Hippocampal formation (tissue), 2 donors: ENCODE measurements at regions not wholly inside any gene's neighbourhood (a gene's known extent, or its start where the extent isn't known, plus 50 kb on each side); places are given as distances from the start of the nearest gene placed in this dataset.
"Not testable (repeated sequence)": the region's sequence is repeated elsewhere in the genome, so short reads cannot be mapped to it uniquely, and the experiment has no call there.

Experiments
- DNase-seq, 2 donors: peaks; one replicate each; lab custom pipeline; 2025; lab: John Stamatoyannopoulos, UW

DNA sequence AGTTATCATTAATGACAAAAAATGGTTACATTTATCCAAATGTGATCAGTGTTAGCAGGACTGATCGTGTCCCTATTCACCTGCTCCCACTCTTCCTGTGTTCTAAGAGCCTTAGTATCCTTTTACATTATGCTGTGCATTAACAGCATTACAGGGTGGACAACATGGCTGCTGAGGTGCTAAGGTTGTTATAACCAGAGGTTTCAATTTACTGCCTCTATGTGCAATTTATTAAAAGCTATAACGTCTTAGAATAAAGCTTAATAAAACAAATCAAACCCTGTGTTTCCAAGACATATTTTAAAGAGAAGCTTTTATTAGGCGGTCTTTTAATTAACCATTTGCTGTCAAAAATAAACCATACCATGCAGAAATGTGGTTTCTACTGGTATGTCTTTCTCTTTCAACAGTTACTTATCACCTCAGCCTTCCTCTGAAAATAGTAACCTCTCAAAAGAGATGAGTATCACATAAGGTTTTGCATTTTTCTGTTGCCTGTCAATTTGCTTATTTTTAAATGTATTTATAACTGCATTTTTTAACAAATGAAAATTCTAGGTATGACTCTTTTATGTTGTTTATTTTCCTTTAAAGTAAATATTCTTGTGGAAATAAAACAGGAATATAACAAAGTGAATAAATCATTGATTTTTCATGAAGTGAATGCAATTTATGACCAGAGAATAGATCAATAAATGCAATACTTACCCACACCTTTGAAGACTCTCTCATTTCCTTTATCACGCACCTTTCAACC lies 849.8 kb upstream of the SORCS1 start:
- DNase-seq: no peak

DNA sequence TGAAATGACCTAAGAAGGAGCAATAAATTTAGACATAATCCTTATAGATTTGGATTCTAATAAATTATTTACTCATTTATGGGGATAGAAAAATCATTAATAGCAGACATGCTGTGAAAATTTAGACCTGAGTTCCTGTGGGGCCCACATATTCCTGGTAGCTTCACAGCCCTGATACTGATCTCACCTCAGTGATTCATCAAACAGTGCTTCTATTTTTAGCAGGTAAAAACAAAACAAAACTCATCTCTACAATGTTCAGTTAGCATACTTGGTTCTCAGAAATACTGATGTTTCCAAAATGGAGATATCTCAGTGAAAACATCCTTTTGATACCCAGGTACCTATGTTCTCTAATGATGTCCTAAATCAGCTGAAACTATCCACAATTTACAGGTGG lies 841.1 kb upstream of the SORCS1 start:
- DNase-seq: no peak

DNA sequence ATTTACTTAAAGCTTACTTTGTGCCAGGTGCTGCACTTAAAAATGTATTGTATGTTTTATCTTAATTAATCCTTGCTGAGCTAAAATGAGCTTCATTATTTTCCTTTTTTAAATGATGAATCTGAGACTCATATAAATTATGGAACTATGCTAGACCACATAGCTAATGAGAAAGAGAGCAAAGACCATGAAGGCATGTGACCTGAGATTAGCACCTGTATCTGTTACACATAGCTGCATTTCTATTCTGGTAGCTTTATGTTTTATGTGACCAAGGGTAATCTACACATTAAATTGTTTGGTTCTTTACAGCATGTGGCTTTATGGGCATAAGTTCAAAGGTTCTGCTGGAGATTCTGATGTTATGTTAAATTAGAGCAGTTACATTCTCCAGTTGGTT lies 839.1 kb upstream of the SORCS1 start:
- DNase-seq: no peak

DNA sequence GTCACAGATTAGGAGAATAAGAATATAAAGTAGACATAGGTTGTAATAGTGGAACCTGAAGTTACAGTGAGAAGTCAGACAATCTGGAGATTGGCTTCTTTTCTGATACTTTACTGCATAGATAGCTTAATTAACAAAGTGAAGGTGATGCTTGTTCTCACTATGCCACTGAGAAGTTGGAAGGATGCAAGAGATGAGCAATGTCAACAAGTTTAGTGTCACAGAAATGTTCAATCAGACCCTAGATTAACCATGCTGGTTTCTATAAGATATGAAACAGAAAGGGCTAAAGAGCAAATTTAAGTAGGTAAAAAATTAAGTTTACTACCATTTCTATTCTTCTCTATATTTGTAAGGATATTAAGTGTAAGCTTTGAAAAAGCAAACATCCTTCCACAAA lies 838.6 kb upstream of the SORCS1 start:
- no peak for DNase-seq

DNA sequence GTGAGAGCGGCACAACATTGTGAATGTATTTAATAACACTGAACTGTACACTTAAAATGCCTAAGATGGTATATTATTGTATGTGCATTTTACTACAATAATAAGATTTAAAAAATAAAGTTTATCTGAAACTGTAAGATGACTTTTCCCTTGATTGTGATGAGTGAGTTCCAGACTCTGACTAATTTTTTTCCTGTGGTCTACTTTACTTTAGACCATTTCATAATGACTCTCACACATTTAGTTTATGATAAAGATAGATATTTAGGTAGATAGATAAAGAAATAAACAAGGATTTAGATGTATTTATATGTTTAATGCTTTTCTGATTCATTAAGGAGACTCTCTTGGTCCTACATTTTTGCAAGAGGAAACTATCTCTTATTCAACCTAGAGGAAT lies 835.9 kb upstream of the SORCS1 start:
- no peak for DNase-seq

DNA sequence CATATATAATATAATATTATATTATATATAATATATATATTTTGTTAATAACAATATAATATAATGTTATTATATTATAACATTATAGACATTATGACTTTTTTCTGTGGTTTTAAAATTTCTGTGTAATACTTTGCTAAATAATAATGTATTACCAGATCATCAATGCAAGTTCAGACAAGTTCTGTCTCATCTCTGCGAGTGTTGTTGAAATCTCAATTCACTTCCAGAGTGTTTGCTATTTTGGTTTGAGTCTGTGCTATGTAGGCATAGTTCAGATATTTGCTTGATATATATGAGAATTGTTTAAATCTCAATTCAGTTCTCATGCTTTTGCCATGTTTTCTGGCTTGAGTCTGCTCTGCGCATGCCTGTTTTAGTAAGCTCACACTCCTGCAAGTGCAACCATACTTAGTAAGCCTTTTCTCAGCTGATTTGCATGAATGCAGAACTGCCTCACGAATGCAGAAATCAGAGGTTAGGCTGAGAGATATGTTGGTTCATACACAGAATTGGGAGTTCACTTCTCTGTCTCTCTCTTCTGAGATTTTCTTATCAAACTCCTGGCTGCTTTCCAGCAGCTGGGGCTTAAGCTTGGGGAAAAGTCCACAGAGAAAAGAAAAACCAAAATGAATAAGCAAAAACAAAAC lies 830.2 kb upstream of the SORCS1 start:
- DNase-seq: no peak

DNA sequence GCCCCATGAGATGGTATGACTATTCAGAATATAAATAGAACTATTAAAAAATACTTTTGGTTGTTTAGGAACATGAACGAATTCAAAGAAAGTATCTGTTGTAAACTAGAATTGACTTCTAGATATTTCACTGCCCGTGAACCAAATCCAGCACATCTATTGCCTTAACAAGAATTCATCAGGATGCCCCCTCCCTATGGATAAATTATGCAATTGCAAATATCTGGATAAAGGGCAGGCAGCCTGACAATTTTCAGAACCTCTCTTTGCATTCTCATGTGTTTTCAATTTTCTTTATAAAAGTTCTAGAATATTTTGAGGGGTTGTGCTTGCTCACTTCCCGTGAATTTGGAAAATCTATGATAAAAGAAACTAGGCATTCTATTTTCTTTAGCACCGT lies 822.1 kb upstream of the SORCS1 start:
- no peak for DNase-seq

DNA sequence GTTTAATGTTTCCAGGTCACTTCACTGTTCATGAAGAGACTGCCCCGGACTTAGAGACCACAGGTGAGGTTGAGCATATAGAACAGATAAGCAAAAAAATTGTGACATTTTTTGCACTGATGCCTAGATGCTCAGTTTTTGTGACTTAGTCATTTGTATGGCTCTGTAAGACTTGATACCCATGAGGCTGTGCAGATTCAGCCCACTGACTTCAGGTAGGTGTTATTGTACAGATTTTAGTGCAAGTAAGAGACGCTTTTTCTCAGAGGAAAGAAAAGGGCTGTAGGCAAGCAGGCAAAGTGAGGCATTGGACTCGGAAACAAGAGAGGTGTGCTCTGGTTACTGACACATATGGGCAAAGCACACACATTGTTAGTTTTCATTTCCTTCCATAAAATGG lies 820.1 kb upstream of the SORCS1 start:
- no peak for DNase-seq

DNA sequence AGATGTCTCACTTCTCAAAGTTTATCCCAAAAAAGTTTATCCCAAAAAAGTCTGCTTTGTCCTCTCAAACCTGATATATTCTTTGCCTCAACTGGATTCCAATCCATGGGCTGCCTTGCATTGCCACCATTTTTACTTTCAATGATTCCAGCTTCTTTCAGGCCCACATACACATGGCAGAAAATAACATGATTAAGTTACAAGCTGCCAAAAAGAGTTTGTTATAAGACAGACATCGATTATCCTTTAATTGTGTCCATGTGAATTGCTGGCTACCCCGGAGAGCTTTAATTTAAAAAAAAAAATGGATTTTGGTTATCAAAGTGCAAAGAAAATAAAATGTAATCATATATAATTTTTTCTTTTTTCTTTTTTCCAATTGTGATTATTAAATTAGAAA lies 819.6 kb upstream of the SORCS1 start:
- DNase-seq: no peak

DNA sequence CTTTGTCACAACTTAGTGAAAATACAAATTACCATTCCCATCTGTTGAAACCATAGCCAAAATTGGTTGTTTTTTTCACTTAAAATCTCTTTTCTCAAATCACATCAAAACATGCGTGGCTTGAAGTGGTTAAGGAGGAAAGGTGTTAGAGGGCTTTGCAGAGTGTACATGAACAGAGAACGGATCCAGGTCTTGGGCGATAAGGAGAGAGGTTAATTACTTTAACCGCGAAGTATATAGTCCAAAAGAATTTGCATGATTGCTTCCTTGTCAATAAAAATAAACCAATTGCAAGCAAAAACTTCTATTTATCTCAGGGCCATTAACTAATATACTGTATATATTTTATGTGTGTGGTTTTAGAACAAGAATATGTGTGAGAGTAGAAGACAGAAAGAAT lies 813.9 kb upstream of the SORCS1 start:
- no peak for DNase-seq

DNA sequence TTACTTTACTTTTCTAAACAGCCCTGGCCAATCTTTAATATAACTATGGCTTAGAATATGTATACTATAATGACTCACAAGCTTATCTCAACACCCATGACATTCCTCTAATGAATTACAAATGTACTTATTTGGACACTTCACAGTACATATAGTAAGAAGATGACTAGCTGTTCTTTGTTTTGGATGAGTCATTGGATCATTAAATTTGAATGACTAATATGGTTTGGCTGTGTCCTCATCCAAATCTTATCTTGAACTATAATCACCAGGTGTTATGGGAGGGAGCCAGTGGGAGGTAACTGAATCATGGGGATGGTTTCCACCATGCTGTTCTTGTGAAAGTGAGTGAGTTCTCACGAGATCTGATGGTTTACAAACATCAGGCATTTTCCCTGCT lies 807.5 kb upstream of the SORCS1 start:
- no peak for DNase-seq

DNA sequence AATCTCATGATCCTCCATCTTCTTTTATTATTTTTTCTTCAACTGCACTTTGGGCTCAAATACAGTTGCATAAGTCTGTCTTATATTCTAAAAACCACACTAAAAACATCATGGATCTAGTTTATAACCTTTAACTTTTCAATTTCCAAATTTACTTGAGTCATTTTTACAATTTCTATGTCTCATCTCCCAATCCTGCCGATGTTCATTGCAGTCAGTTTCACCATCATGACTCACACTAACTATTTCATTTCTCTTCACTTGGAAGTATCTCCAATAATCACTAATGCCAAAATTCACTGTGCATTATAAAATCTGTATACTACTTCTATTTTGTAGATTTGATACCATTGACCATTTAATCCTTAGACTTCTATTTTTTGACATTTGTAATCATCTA lies 806.9 kb upstream of the SORCS1 start:
- no peak for DNase-seq

DNA sequence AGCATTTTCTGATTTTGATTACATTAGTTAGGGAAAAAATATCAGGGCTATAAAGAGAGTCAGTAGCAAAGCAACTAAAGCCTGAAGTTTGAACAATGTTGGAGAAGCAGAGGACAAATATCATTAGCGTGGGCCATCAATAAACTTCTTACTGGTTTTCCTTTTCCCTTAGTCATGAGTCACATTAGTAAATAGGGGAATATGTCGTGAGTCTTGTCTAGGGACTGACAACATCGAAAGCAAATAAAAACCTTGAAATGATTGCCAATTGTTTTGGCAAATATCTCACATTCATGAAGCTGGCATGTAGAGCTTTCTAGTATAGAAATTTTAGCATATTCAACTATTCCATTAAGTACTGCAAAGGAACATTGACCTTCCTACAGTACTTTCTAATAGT lies 806.0 kb upstream of the SORCS1 start:
- DNase-seq: no peak

DNA sequence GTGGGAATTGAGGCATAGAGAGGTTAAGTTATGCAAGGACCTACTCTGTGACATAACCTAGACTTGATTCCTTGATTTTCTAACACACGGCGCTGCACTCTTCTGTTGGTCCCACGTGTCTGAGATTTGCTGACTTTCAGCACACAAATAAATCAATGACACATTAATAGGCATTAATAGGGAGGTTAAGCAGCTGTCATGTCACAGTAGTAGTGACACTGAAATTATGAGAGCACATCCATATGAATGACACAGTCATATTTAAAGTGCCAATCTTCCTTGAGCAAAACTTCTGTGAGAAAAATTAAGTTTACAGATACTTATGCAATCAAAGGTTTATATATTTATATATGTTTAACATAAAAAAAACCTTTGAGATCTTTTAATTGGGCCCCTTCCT lies 805.4 kb upstream of the SORCS1 start:
- DNase-seq: no peak

DNA sequence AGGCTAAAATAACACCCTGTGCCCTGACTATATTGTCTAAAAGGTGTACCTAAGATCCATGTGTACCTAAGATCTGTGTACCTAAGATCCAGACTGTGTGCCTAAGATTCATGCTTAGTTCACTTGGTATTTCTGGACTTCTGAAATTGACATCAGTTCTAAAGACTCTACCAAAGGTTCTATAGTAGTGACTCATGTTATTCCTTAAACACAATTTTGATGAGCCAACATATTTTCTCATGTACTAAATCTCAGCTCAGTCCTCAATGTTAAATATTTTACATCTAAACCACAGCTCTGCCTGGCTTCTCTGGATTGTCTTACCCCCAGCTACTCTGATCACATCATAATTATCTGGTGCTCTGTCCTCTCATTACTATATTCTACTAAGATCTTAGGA lies 802.3 kb upstream of the SORCS1 start:
- DNase-seq: no peak

DNA sequence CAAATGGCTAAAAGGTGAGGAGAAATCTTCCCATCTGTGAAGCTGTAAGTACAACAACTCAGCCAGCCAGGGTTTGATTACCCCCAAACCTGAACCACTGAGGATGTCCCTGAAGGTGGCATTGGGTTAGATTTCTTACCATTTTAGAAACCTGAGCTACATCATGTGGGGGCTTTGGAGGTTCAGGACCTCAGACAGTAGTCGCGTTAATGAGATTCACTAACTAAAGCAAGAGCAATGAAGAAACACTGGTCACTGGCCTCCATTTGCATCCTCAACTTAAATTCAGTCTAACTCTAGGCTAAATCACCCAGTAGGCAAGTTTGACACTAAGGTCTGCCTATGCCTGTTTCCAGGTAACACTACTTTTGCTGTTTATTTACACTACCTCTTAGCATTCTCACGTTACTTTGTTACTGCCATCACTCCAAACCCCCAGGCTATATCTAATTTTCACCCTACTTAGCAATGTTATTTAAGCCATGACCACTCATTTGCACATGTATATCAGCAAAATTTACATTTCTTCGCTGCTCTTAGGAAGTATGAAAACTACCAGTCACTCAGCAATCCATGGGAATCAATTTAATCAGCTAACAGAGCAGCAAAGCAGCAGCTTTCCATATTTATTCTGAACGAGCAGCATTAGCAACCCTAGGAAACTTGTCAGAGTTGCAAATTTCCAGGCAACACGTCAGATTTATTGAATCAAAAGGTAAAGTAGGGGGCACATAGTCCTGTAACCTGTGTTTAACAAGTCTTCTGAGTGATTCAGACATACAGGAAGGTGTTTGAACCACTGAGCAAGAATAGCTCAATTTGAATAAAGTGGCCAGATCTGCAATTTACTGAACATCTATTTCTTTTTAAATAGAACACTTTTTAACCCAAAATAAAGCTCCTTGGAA lies 788.4 kb upstream of the SORCS1 start:
- DNase-seq: no peak

DNA sequence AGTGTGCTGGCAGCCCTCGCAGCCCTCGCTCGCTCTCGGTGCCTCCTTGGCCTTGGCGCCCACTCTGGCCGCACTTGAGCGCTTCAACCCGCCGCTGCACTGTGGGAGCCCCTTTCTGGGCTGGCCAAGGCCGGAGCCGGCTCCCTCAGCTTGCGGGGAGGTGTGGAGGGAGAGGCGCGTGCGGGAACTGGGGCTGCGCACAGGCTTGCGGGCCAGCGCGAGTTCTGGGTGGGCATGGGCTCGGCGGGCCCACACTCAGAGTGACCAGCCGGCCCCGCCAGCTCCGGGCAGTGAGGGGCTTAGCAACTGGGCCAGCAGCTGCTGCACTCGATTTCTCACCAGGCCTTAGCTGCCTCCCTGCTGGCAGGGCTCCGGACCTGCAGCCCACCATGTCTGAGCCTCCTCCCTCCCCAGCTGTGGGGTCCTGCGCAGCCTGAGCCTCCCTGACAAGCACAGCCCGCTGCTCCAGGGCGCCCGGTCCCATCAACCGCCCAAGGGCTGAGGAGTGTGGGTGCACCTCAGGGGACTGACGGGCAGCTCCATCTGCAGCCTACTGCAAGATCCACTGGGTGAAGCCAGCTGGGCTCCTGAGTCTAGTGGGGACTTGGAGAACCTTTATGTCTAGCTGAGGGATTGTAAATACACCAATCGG lies 786.0 kb upstream of the SORCS1 start:
- DNase-seq: not testable (repeated sequence)

DNA sequence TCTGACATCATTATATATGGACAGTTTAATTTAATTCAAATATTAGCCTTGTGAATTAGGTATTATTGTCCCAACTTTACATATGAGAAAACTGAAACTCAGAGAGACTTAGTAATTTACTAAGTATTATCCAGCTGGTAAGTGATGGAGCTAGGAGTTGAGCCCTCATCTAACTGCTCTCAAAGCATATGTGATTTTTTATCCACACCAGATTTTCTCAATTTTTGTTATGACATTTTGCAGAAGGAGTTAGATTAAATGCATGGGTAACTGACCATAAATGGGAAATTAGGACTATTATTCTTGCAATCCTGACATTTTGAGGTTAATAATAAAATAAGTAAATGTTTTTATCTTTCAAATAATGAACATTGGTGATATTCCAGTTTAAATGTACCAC lies 778.3 kb upstream of the SORCS1 start:
- DNase-seq: no peak

DNA sequence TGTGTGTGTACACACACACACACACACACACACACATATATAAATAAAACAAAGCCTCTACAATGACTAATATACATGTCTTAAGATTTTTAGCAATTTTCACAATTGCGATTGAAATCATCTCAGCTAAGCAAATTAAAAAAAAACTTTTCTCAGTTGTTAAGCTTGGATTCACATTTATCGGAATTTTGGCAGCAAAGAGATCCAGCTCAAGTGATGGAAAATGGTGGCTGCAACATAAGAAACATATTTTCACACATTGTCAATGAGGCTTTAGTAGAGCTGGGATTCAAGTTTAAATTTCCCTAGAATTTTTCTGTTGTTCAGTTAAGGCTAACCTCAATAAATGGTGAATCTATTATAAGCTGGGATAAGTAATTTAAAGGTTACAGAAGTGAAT lies 768.6 kb upstream of the SORCS1 start:
- no peak for DNase-seq

DNA sequence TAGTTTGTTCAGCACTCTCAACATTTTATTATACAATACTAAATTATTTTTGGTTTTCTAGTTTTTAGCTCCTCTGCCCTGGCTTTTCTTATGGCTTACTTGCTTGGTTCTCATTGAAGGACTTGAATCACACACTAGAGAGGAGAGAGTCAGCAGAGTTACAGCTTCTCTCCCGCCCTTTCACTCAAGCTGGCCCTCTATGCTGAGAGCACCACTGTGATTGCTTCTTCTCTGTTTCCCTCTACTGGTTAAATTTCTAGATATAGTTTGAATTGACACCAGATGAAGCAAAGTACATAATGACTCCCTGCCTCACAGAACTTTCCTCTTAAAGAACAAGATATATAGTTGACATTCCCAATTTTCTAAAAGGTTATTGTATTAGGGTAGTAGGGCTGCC lies 767.3 kb upstream of the SORCS1 start:
- DNase-seq: no peak

DNA sequence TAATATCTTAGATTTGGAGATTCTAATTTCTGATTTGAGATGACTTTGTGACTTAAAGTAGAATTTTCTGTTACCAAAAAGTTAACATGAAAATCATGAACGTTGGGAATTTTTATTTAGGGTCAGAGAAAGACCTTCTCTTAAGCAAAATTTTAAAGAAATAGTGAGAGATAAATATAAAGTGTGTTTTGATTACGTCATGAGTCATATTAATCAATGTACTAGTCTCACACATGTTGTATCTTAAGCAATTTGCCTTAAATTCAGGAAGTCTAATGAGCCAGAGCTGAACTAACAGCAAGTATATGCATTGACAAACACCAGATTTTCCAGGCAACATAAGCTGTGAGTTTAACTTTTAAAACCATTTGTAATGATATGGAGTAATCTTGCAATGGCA lies 765.5 kb upstream of the SORCS1 start:
- no peak for DNase-seq

DNA sequence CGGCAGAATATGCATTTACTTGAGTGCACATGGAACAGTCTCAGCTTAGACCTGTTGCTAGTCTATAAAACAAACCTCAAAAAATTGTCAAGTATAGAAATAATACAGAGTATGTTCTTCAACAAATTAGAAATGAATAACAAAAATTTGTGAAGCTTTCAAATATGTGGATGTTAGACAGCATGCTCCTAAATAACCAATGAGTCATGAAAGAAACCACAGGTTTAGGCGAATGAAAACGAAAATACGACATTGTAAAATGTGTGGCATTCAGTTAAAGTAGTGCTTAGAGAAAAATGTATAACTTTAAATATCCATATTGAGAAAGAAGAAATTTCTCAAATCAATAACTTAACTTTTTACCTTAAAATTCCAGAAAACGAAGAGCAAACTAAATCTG lies 760.0 kb upstream of the SORCS1 start:
- no peak for DNase-seq
